ENCODE measurements at regions not wholly inside any gene's neighbourhood (a gene's known extent, or its start where the extent isn't known, plus 50 kb on each side); places are given as distances from the start of the nearest gene placed in this dataset.
"Not testable (repeated sequence)": the region's sequence is repeated elsewhere in the genome, so short reads cannot be mapped to it uniquely, and the experiment has no call there.

DNA sequence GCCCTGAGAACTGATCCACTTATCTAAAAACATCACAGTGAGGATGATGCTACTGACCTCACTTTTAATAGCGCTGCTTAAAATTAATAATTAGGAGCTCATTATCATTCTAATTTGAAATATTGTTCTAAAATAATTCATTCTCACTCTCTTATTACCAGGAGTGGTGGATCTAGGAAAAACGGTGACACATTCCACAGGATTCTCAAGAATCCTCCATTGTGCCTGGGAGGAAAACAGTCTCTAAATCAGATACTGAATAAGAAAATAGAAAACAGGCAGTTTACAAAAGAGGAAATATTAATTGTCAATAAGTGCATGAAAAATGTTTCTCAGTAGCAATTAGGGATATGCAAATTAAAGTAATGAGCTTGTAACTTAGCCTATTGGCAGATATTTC, 187.4 kb downstream of the TENT5A start:
- in situ Hi-C loops (cut with MboI; ENCODE audit: low sequenced_read_pairs), result no loop called here

DNA sequence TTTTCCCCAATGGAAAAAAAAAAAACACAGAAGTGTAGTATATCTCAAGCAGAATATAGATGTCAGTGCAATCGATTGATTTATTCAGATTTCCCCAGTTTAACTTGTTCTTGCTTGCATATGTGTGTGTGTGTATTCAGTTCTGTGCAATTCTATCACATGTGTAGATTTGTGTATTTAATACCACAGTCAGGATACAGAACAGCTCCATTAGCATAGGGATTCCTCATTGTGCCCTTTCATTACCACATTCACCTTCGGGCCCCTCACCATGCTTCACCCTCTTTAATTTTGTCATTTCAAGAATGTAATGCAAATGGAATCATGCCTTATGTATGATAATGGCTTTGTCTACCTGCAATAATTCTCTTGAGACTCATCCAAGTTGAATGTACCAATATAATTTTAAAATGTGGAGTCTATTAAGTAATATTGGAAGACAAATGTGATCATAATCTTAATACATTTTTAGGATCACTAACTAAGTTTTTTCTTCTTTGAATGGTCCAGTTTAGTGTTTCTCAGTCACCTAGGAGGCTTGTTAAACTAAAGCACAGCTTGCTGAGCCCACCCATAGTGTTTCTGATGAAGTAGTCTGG, 187.9 kb downstream of the TENT5A start:
- in situ Hi-C loops (cut with MboI; ENCODE audit: low sequenced_read_pairs), result no loop called here

DNA sequence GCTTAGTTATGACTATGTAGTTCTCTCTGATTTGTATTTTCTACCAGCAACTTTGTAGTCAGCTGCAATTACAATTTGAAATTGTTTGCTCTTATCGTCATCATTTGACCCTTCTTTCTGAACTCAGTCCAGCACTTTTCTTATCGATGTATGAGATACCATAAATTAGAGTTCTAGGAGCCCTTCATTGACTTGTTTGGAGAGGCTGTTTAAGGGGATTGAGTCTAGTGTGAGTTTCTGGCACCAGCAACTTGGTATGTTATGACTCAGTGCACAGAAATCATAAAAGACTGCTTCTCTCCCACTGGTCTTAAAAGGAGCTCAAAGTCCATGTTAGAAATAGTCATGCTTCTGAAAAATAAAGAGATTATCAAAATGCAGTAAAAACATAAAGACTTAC, 190.3 kb downstream of the TENT5A start:
- in situ Hi-C loops (cut with MboI; ENCODE audit: low sequenced_read_pairs), result no loop called here

DNA sequence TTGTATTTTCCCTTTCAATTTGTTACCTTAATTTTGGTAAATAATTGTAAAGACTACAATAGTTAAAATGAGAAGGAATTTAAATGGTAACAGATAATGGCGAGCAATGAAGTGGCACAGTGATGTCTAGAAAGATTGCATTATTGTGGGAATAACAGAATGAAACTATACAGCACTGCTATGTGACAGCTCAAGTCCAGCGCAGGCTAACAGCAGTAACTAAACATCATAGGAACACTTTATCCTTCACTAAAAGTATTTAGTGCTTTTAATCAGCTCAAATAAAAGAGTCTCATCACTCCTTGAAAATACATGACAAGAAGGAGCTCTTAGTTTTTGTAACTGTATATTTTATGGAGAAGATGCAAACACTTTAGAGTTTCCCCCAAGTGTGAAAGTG, 190.8 kb downstream of the TENT5A start:
- in situ Hi-C loops (cut with MboI; ENCODE audit: low sequenced_read_pairs), result no loop called here

GRCh38 chr6:81561071-81561564, 191.4 kb downstream of the TENT5A start:
- in situ Hi-C loops (cut with MboI; ENCODE audit: low sequenced_read_pairs), result no loop called here

DNA sequence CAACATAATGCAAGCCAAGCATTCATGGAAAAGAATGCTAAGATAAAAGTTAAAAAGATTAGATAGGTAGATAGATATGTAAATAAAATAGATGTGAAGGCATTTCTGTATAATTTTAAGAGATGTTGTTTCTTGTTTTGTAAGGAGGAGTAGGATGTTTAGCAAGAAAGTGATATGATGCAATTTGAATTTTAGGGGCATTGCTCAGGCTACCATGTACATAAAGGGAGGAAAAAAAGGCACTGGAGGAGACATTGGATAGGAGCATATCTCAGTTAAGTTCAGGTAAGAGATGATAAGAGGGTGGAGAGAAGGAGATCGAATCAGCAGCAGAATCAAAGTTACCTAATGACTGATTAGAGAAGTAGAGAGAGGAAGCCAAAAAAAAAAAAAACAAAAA, 194.7 kb downstream of the TENT5A start:
- in situ Hi-C loops (cut with MboI; ENCODE audit: low sequenced_read_pairs), result no loop called here

DNA sequence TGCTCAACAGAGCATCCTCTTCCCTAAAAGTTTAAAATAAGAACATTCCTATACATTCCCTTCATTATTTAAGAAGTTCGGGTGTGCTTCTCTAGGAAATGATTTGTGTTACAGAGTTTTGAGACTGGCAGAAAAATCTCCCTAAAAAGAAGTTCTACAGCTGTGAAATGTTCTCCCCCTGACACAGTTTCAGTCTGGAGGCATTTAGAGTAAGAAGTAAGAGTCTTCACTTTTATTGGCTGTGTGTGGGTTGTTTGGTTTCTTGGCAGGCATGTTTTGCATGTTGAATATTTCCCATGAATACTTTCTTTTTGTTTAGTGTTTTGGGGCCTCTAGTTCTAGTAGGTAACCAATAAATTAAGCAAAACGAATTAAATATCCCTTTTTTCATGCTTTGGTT, 195.9 kb downstream of the TENT5A start:
- in situ Hi-C loops (cut with MboI; ENCODE audit: low sequenced_read_pairs), result no loop called here

- in situ Hi-C loops (cut with MboI; ENCODE audit: low sequenced_read_pairs), result no loop called here
Observed at GRCh38 chr6:81553216-81553615, 199.3 kb downstream of the TENT5A start.

DNA sequence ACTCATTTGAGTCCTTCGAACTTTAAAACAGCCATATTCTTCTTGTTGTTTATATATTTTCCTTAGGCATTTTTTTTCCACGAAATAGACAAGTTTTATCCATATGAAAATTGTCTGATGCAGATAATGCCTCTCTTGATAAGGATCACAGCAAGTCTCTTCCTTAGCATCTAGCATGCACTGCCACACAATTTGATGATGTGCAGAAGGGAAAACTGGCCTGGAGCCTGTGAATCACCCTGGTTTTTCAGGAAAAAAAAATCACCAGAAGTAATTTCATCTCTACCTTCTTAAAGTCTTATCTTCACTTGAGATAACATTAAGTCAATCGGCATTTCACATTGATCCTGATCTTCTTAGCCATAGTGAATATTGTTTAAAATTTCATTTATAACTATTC, 199.8 kb downstream of the TENT5A start:
- in situ Hi-C loops (cut with MboI; ENCODE audit: low sequenced_read_pairs), result no loop called here

DNA sequence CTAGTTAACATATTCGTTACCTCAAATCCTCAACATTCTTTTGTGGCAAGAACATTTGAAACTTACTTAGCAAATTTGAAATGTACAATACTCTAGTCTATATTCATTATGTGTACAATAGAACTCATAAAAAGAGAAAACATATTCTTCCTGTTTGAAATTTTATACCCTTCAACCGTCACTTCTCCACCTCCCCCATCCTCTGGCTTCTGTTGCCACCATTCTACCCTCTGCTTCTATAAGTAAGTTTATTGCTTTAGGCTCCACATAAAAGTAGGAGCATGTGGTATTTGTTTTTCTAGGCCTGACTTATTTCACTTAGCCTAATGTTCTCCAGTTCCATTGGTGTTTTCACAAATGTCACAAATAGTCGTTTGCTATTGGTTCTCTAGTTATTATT, 205.3 kb downstream of the TENT5A start:
- in situ Hi-C loops (cut with MboI; ENCODE audit: low sequenced_read_pairs), result no loop called here

DNA sequence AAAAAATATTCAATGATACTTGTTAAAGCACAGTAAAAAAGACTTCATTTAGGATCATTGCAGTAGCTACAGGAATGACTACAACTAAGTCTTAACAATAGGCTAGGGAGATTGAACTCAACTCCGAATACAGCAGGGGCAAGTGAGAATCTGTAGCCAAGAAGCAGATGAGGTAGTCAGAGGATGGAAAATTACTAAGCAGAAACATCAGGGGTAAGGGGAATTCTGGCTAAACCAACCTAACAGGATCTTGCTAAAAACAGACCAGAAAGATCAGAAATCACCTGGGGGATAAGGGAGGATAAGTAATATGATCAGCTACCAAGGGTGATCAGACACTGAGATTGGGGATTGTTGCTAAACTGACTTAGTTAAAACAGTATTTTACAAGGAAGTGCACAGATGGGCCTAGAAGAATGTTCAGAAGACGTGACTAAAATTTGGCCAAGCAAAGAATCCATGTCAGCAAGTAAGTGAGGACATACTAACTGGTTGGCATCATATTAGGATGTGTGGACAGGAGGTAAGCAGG, 217.5 kb downstream of the TENT5A start:
- in situ Hi-C loops (cut with MboI; ENCODE audit: low sequenced_read_pairs), result no loop called here

- in situ Hi-C loops (cut with MboI; ENCODE audit: low sequenced_read_pairs), result no loop called here
Observed at GRCh38 chr6:81531869-81532561, 220.5 kb downstream of the TENT5A start.

DNA sequence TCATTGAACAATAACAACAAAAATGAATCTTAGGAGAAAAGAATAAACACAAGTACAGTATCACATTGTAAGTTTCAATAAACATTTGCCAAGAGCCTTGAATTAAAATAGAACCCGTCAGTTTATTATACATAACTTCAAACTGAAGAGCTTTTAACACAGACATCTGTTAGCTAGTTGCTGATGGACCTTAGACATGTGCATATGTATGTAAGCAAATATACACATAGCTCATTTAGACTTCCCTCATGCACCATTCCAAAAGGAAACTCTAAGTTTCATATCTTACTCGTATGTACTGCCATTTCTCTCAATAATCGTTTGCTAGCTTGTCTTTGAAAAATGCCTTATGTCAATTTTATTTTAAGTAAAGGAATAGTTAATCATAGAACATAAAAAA, 235.0 kb downstream of the TENT5A start:
- in situ Hi-C loops (cut with MboI; ENCODE audit: low sequenced_read_pairs), result no loop called here

GRCh38 chr6:81515562-81516453, 236.7 kb downstream of the TENT5A start:
- in situ Hi-C loops (cut with MboI; ENCODE audit: low sequenced_read_pairs), result no loop called here

DNA sequence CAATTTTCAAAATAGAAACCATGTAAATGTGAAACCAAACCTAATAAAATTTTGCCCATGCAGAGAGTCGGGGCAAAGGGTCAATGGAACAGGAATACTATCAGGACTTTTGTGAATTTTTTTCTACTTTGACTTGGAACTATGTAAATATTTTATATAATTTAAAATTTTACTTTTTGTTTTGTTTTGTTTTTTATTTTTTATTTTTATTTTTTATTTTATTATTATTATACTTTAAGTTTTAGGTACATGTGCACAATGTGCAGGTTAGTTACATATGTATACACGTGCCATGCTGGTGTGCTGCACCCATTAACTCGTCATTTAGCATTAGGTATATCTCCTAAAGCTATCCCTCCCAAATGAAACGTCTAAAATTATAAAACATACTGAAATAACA, 238.3 kb downstream of the TENT5A start:
- in situ Hi-C loops (cut with MboI; ENCODE audit: low sequenced_read_pairs), result not testable (repeated sequence)

GRCh38 chr6:81511423-81511822, 241.1 kb downstream of the TENT5A start:
- in situ Hi-C loops (cut with MboI; ENCODE audit: low sequenced_read_pairs), result no loop called here

- in situ Hi-C loops (cut with MboI; ENCODE audit: low sequenced_read_pairs), result no loop called here
Observed at GRCh38 chr6:81495999-81496398, 256.5 kb downstream of the TENT5A start.

GRCh38 chr6:81491454-81492101, 260.9 kb downstream of the TENT5A start:
- in situ Hi-C loops (cut with MboI; ENCODE audit: low sequenced_read_pairs), result no loop called here

GRCh38 chr6:81487489-81487888, 265.0 kb downstream of the TENT5A start:
- in situ Hi-C loops (cut with MboI; ENCODE audit: low sequenced_read_pairs), result no loop called here

GRCh38 chr6:81486234-81486633, 266.2 kb downstream of the TENT5A start:
- in situ Hi-C loops (cut with MboI; ENCODE audit: low sequenced_read_pairs), result no loop called here

GRCh38 chr6:81485395-81485794, 267.1 kb downstream of the TENT5A start:
- in situ Hi-C loops (cut with MboI; ENCODE audit: low sequenced_read_pairs), result no loop called here

Measured in HL-60/S4 (cell line).